Liver (tissue), 3 donors: ENCODE measurements at regions not wholly inside any gene's neighbourhood (a gene's known extent, or its start where the extent isn't known, plus 50 kb on each side); places are given as distances from the start of the nearest gene placed in this dataset.

Source experiments
- CTCF ChIP-seq: fragments of 150-350 bp; IDR thresholded peaks from 2 replicates; pipeline ENCODE4 v1.5.1; 2017; ENCODE audit warnings: improper control_type of control experiment, low read depth, low read length; ENCODE audit not compliant: missing input control
- FOXA2 ChIP-seq: IDR thresholded peaks from 2 replicates; pipeline ENCODE4 v1.6.1; 2016; ENCODE audit warnings: antibody characterized with exemption
- JUND ChIP-seq, 2 donors: IDR thresholded peaks; 2 replicates each; pipeline ENCODE4 v1.6.1; 2016; ENCODE audit warnings: antibody characterized with exemption in 2 of 2
- MAX ChIP-seq: IDR thresholded peaks from 2 replicates; pipeline ENCODE4 v1.6.1; 2016; ENCODE audit warnings: antibody characterized with exemption
- NR2F2 ChIP-seq: IDR thresholded peaks from 2 replicates; pipeline ENCODE4 v1.6.1; 2016; ENCODE audit warnings: antibody characterized with exemption
- REST ChIP-seq: IDR thresholded peaks from 2 replicates; pipeline ENCODE4 v1.6.1; 2016; ENCODE audit warnings: antibody characterized with exemption, mild to moderate bottlenecking
- donor health status: healthy.
- donor health status: healthy.

- TF ChIP-seq CTCF (no peak), REST (no peak), FOXA2 (no peak), NR2F2 (no peak), JUND (IDR thresholded peaks at IDR 0.05) (no peak), MAX (no peak)
These were observed 253.8 kb downstream of the DLEU7 start for GRCh38 chr13:50589651-50590054.
